ENCODE measurements at regions not wholly inside any gene's neighbourhood (a gene's known extent, or its start where the extent isn't known, plus 50 kb on each side); places are given as distances from the start of the nearest gene placed in this dataset.
"Not testable (repeated sequence)": the region's sequence is repeated elsewhere in the genome, so short reads cannot be mapped to it uniquely, and the experiment has no call there.

DNA sequence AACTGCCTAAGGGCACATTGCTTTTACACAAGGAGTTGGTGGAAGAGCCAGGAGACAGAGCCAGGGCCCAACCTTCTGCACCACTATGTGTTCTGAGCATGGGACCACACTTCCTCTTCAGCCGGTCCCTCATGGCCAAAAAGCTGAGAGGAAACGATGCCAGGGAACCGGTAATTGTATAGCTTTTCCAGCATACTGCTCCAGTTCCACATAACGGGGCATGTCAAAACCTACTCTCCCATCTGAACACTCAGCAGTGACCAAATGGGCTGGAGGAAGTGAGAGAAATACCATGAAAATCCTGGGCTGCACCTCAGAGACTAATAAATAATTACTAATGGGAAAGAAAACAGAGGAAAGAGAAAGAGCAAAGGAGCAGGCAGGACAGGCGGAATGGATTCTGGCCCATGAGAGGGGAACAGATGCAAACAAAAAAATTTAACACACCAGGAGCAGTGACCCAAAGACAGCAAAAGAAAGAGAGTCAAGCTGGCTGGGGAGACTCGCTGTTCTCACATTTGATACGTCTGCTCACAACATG, 52.0 kb upstream of the BMP2 start:
- DNase-seq (ENCODE audit: low read depth) = no peak

GRCh38 chr20:6714279-6714711, 53.2 kb upstream of the BMP2 start:
- no peak for DNase-seq (ENCODE audit: low read depth)

- no peak for DNase-seq (ENCODE audit: low read depth)
Measured at GRCh38 chr20:6711951-6712649, 55.4 kb upstream of the BMP2 start.

DNA sequence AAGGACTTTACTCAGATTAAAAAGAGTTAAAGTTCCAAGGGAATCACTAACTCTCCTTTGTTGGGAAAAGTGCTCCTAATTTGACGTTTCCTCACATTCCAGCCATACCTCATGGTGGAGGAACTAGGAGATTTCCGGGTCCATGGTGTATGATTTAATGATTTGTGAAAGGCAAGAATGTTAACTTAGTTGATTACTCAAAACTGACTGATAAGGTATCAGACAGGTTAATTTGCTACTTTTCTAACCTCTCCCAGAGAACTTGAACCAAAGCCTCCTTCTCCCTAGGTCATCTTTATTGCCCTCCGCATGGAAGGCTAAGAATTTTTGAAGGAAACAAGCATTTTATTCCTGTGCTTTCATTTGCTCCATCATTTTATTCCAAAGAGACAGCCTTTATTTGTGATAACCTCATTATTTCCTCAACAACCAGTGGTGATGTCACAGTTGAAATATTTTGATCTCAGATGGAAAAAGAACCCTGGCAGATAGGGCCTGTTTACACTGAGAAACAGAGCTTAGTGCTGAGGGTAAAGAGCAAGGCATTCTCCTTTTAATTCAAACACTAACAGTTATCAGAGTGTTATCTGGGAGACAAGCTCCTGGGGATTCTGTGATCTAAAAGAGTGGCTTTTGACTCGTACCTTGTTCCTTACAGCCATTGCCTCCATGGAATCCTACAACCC, 57.4 kb upstream of the BMP2 start:
- DNase-seq (ENCODE audit: low read depth) = no peak

DNA sequence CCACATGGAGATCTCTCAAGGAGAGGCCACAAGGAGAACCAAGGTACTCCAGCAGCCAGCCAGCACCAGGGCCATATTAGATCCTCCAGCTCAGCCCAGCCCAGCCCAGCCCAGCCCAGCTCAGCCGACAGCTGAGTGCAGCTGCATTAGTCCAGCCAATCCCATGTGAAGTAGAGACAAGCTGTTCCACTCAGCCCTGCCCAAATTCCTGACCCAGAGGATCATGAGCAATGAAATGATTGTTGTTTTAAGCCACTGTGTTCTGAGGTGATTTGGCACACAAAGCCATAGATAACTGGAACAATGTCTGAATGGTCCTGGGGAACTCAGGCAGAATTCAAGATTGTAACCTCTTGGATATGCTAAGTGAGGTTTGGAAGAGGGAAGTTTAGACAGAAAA, 59.5 kb upstream of the BMP2 start:
- DNase-seq (ENCODE audit: low read depth) = peak; percentile 40

DNA sequence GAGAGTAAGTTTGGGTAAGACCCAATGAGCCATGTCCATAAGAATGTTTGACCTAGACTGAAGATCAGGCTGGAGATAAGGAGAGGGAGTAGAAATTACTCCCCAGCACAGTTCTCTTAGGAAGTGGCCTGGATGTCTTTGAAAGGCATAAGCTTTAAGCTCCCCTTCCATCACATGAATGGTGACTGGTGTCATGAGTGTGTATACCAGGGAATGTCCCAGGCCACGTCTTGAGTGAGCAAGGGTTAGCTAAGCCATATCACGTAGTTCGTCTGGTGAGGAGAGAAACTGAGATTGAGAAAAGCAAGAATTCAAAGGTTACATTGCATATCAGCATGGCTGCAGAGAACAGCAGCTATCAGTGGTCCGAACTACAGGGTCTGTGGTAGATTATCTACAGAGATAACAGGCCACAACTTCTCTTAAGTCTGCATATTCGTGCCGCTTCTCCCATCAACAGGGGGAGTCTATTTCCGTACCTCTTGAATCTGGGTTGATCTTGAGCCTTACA, 60.1 kb upstream of the BMP2 start:
- no peak for DNase-seq (ENCODE audit: low read depth)

DNA sequence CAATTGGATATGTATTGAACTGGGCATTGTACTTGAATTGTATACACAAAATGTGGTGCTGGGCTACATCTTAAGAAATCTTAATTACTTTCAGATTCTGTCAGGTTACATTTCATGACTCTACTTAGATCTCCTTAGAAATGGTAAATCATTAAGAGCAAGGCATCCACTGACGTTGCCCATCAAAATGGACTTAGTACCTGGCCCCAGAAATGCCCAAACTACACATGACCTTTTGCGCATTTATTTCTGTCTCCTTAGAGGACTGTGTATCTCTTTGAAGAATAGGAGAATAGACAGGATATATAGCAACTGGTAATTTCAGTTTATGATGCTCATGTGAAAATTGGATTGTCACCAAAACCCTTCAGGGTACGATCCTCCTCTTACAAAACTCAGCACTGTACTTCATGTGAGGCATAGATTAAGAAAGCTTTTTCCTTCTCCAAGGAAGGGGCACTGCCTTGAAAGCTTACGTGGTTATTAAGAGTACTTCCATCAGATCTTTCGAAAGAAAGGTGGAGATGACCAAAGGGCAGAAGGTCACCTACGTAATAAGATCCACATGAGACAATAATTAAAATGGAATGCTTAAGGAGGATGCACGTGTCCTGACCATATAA, 61.4 kb upstream of the BMP2 start:
- no peak for DNase-seq (ENCODE audit: low read depth)

DNA sequence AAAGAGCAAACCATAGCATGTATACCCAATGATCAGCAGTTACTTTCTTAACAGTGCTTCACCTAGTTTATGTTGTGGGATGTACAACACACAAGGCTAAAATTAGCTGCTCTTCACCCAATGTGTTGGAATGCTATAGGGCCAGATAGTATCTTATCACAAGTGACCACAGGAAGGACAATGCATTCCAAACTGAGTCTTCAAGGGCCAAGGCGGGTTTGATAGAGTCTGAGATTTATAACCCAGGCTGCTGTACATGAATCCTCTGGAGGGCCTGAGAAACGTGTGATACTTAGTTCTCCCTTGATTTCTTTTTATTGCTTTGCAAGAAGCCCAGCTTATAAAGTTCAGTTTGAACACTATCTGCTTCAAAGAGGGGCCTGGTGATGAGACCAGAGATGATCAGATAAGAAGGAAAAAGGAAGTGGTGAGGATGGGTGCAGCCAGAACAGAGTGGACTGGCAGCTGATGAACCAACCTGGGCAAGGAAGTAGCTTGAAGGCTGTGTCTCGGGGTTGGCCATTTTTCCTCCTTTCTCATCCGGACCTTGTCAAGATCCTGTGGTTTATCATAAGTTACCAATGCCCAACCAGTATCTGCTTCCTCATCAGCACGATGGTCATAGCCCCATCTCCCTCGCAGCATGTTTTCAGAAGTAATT, 62.2 kb upstream of the BMP2 start:
- DNase-seq (ENCODE audit: low read depth) = no peak

DNA sequence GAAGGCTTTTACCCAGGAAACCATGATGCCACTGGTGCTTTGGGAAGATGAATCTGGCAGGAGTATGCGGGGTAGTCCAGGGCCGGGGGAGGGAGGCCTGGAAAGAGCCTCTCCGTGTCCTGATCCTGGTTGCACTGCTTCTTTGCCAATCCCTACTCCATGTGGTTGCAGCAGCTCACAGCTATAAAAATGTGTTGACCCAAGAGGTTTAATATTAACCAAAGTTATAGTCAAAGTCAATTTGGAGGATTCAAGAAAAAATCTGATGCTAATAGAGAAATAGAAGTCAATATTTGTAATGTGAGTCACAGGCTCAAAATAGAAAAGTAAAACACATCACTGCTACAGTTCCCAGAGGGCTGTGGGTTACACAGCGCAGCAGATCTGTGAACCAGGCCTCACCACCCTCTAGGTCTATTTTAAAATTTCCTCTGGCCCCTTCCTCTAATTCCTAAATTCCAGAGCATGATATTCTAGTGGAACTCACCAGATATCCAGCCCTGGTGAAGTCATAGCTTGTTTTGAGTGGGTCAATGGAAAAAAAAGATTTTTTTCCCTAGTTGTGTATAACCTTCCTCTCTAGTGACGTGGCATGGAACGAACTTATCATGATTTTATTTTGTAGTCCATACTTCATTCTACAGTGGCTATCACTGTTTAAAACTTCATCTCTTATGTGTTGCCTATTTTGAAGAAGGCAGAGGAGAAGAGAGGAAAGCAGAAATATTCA, 63.2 kb upstream of the BMP2 start:
- DNase-seq (ENCODE audit: low read depth) = peak; percentile 71

GRCh38 chr20:6703656-6704055, 63.8 kb upstream of the BMP2 start:
- DNase-seq (ENCODE audit: low read depth) = no peak

DNA sequence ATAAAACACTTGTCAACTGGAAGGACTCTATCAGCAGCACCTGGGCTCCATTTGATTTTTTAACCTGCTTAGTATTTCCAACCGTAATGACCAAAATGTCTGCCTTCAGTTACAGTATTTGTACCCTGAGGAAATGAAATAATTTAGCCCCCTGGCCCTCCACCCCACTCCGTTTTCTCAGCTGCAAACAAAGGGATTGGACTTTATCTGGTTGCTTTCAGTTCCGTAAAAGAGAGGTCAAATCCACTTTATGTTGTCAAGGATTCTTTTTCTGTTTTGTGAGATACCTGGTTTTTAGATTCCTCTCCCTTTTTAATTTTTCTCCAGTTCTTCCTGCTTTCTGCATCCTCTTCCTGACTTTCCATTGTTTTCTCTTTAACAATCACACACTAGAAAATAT, 64.4 kb upstream of the BMP2 start:
- DNase-seq (ENCODE audit: low read depth) = no peak

- no peak for DNase-seq (ENCODE audit: low read depth)
Measured at GRCh38 chr20:6702144-6702543, 65.3 kb upstream of the BMP2 start.

DNA sequence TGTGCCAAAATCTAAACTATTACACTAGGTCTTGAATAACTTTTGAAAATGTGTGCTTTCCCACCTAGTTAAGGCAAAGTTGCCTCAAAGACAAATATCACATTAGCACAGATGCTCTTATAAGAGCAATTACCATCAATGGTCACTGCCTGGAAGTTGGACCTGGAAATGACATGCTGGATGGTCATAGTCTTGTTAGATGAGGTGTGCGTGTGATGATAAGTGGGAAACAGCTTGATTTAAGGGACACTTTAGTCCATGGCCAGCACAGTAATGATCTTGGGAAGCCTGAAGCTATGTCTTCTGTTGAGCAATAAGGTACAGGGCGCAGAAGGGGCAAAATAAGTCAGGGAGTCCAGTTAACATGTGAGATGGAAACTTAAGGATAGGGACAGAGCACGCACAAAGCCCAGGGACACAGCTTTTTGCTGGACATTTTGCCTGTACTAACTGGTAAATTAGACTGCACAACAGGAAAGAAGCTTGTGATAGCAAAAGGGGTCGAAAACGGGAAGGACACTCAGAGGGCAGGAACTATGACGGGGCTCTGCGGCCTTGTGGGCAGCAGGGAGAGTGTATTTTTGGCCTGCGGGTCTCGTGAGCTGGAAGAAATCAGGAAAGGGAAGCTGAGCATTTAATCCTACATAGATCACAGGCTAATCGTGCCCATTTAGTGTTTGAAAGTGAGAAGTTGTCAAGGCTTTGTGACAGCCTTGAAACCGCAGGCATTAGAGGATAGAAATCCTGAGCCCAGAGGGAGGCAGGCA, 66.7 kb upstream of the BMP2 start:
- no peak for DNase-seq (ENCODE audit: low read depth)

- DNase-seq (ENCODE audit: low read depth) = no peak
Measured at GRCh38 chr20:6699921-6700562, 67.4 kb upstream of the BMP2 start.

DNA sequence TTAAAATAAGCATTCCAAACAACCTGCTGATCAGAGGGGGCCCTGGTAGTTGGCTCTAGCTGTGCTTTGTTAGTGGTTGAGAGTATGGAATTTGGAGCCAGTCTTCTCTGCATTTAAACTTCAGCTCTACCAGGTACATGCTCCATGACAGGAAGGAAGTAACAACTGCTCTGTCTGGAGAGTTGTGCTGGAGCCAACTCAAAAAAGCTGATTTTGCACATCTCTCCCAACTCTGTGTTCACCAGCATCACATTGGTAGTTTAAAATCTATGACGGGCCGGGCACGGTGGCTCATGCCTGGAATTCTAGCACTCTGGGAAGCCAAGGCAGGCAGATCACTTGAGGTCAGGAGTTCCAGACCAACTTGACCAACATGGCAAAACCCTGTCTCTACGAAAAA, 68.8 kb upstream of the BMP2 start:
- DNase-seq (ENCODE audit: low read depth) = no peak

DNA sequence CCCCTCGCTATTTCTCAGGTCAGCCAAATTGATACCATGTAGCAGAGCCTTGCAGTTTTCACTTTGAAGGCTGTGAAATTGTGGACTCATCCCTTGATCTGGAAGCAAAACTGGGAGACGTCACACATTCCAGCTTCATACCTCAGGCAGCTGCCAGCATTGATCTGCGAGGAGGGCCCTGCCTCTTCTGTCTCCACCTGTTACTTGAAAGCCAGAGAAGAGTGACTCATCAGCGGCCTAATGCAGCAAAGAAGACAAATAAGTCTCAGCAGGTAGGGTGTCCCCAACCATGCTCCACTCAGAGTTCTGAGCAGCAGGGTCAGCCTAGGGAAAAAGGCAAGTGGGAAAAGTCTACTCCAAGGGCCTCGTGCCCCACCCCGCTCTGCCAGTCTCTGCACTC, 69.4 kb upstream of the BMP2 start:
- DNase-seq (ENCODE audit: low read depth) = no peak

- DNase-seq (ENCODE audit: low read depth) = no peak
Measured at GRCh38 chr20:6697228-6697972, 70.1 kb upstream of the BMP2 start.

GRCh38 chr20:6696001-6696400, 71.5 kb upstream of the BMP2 start:
- no peak for DNase-seq (ENCODE audit: low read depth)

DNA sequence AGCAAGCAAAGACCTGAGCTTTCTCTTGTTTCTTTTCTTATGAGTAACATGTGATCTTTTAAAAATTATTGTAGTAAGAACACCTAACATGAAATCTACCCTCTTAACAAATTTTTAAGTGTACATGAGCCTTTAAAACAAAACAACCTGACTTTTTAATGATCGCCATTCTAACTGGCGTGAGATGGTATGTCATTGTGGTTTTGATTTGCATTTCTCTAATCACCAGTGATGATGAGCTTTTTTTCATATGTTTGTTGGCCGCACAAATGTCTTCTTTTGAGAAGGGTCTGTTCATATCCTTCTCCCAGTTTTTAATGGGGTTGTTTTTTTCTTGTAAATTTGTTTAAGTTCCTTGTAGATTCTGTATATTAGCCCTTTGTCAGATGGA, 73.7 kb upstream of the BMP2 start:
- DNase-seq (ENCODE audit: low read depth) = not testable (repeated sequence)
